Loucy (cell line): ENCODE measurements at regions not wholly inside any gene's neighbourhood (a gene's known extent, or its start where the extent isn't known, plus 50 kb on each side); places are given as distances from the start of the nearest gene placed in this dataset.

Experiments used
- H2AFZ ChIP-seq: fragments of 200-600 bp; sonication (generic); 2 replicates; pipeline ENCODE4 v1.6.0; 2016; ENCODE audit warnings: antibody characterized with exemption, mild to moderate bottlenecking, low read length, moderate library complexity
- H3F3A ChIP-seq: fragments of 200-600 bp; 2 replicates; pipeline ENCODE4 v1.6.0; 2016; ENCODE audit warnings: antibody characterized with exemption, low read depth, mild to moderate bottlenecking
- H3K27me3 ChIP-seq: fragments of 200-600 bp; sonication (generic); 2 replicates; pipeline ENCODE4 v1.6.1; 2014; ENCODE audit warnings: low read length, mild to moderate bottlenecking; ENCODE audit not compliant: insufficient read depth, poor library complexity, severe bottlenecking
- H3K36me3 ChIP-seq: fragments of 200-600 bp; sonication (generic); 2 replicates; pipeline ENCODE4 v1.6.1; 2016; ENCODE audit warnings: low read length; ENCODE audit not compliant: insufficient read depth
- H3K4me1 ChIP-seq: fragments of 200-600 bp; sonication (generic); 2 replicates; pipeline ENCODE4 v1.5.1; 2014; ENCODE audit warnings: low read length, mild to moderate bottlenecking; ENCODE audit not compliant: insufficient read depth, poor library complexity, severe bottlenecking
- H3K4me2 ChIP-seq: fragments of 200-600 bp; sonication (generic); 2 replicates; pipeline ENCODE4 v1.6.0; 2014; ENCODE audit warnings: antibody characterized with exemption, low read length, low read depth, mild to moderate bottlenecking; ENCODE audit not compliant: poor library complexity, severe bottlenecking
- H3K4me3 ChIP-seq: fragments of 200-600 bp; sonication (generic); 2 replicates; pipeline ENCODE4 v1.5.1; 2014; ENCODE audit warnings: low read length, mild to moderate bottlenecking, mixed read lengths; ENCODE audit not compliant: poor library complexity, severe bottlenecking
- H3K79me2 ChIP-seq: fragments of 200-600 bp; sonication (generic); 2 replicates; pipeline ENCODE4 v1.6.1; 2014; ENCODE audit warnings: low read length; ENCODE audit not compliant: insufficient read depth
- H3K9ac ChIP-seq: fragments of 200-600 bp; sonication (generic); 2 replicates; pipeline ENCODE4 v1.6.0; 2014; ENCODE audit warnings: mild to moderate bottlenecking, low read depth, low read length, moderate library complexity; ENCODE audit not compliant: poor library complexity, severe bottlenecking
- H3K9me2 ChIP-seq: fragments of 200-600 bp; sonication (generic); replicated peaks from 2 replicates; pipeline ENCODE4 v1.6.1; 2016; ENCODE audit warnings: low read depth, low read length, mixed read lengths
- H3K9me3 ChIP-seq: fragments of 200-600 bp; sonication (generic); 2 replicates; pipeline ENCODE4 v1.6.1; 2014; ENCODE audit warnings: mild to moderate bottlenecking, antibody characterized with exemption, low read length, low read depth; ENCODE audit not compliant: insufficient read depth
- H4K20me1 ChIP-seq: fragments of 200-600 bp; sonication (generic); 2 replicates; pipeline ENCODE4 v1.6.0; 2014; ENCODE audit warnings: antibody characterized with exemption, low read length, mild to moderate bottlenecking; ENCODE audit not compliant: insufficient read depth, poor library complexity, severe bottlenecking
- EZH2phosphoT487 ChIP-seq: fragments of 200-600 bp; IDR thresholded peaks from 2 replicates; pipeline ENCODE4 v1.6.1; 2018; ENCODE audit warnings: antibody characterized with exemption, mild to moderate bottlenecking, moderate library complexity, borderline replicate concordance
- TF ChIP-seq, protein P1 (sequence below): fragments of 200-600 bp; sonication (generic); conservative IDR thresholded peaks from 2 replicates; pipeline ENCODE4 v1.5.1; 2014; ENCODE audit warnings: mild to moderate bottlenecking, antibody characterized with exemption, low read length

DNA sequence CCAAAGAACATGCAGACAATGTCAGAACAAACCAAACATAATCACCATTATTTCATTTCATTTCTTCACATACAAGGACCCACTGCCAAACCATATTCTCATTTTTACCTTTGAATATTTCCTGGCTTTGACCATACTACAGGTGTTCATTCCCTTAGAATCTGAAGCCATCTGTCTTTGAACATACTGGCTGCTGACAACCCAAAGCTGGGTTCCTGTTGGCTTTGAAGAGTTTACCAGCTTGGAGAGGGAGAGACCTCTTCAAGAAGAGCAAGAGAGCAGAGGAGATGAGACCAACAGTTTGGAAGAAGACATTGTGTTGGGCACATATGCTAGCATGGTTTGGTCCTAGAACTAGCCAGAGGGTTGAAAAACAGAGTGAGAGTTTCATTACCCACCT lies 145.6 kb upstream of the KCNIP4 start:
- Histone ChIP-seq H3K27me3 (no peaks in the 10 kb centered on the region), H4K20me1 (no peaks in the 10 kb centered on the region), H3K36me3 (no peaks in the 10 kb centered on the region), H3K79me2 (no peaks in the 10 kb centered on the region), H3K9ac (no peak overlapping the region), H3K4me3 (no peak overlapping the region), H3K4me1 (no peaks in the 10 kb centered on the region), H2AFZ (no peak overlapping the region), H3K9me2 (no peaks in the 10 kb centered on the region), H3K9me3 (no peaks in the 10 kb centered on the region), H3F3A (no peaks in the 10 kb centered on the region), H3K4me2 (no peak overlapping the region)
- TF ChIP-seq, protein P1, sequence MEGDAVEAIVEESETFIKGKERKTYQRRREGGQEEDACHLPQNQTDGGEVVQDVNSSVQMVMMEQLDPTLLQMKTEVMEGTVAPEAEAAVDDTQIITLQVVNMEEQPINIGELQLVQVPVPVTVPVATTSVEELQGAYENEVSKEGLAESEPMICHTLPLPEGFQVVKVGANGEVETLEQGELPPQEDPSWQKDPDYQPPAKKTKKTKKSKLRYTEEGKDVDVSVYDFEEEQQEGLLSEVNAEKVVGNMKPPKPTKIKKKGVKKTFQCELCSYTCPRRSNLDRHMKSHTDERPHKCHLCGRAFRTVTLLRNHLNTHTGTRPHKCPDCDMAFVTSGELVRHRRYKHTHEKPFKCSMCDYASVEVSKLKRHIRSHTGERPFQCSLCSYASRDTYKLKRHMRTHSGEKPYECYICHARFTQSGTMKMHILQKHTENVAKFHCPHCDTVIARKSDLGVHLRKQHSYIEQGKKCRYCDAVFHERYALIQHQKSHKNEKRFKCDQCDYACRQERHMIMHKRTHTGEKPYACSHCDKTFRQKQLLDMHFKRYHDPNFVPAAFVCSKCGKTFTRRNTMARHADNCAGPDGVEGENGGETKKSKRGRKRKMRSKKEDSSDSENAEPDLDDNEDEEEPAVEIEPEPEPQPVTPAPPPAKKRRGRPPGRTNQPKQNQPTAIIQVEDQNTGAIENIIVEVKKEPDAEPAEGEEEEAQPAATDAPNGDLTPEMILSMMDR: no peak
- TF ChIP-seq EZH2phosphoT487: no peak

- H3K9me2 ChIP-seq: no peaks in the 10 kb centered on the region
- H3K4me2 ChIP-seq: no peak overlapping the region
- no peaks in the 10 kb centered on the region for H4K20me1 ChIP-seq
- H3K79me2 ChIP-seq: no peaks in the 10 kb centered on the region
- no peak overlapping the region for H2AFZ ChIP-seq
- H3K27me3 ChIP-seq: no peaks in the 10 kb centered on the region
- no peak for TF ChIP-seq EZH2phosphoT487
- TF ChIP-seq, protein P1: no peak
- H3K4me3 ChIP-seq: no peak overlapping the region
- H3K9me3 ChIP-seq: no peaks in the 10 kb centered on the region; the same call in 1 of the 2 replicates
- H3K4me1 ChIP-seq: no peaks in the 10 kb centered on the region
- H3K36me3 ChIP-seq: no peaks in the 10 kb centered on the region
- no peaks in the 10 kb centered on the region for H3F3A ChIP-seq
- no peak overlapping the region for H3K9ac ChIP-seq
Measured at GRCh38 chr4:22093126-22093525, 144.6 kb upstream of the KCNIP4 start.

- H3K79me2 ChIP-seq: no peaks in the 10 kb centered on the region
- no peaks in the 10 kb centered on the region for H3K4me1 ChIP-seq
- no peaks in the 10 kb centered on the region for H3K27me3 ChIP-seq
- H4K20me1 ChIP-seq: no peaks in the 10 kb centered on the region
- peaks cover 3% of the 10 kb centered on the region; the same call in 1 of the 2 replicates for H3K9me3 ChIP-seq
- no peak overlapping the region for H3K4me3 ChIP-seq
- no peak overlapping the region for H3K4me2 ChIP-seq
- H3F3A ChIP-seq: no peaks in the 10 kb centered on the region
- TF ChIP-seq EZH2phosphoT487: no peak
- TF ChIP-seq, protein P1: no peak
- no peak overlapping the region for H2AFZ ChIP-seq
- no peaks in the 10 kb centered on the region for H3K36me3 ChIP-seq
- no peaks in the 10 kb centered on the region for H3K9me2 ChIP-seq
- no peak overlapping the region for H3K9ac ChIP-seq
Measured at GRCh38 chr4:22091906-22092305, 143.3 kb upstream of the KCNIP4 start.
